Erythroblast (primary cell): ENCODE measurements at regions not wholly inside any gene's neighbourhood (a gene's known extent, or its start where the extent isn't known, plus 50 kb on each side); places are given as distances from the start of the nearest gene placed in this dataset.

ENCODE experiments used
- DNase-seq, 2 experiments: peaks; one replicate each; lab custom pipeline; 2025; lab: John Stamatoyannopoulos, UW
- GATA1 ChIP-seq: IDR thresholded peaks from 2 replicates; pipeline ENCODE4 v1.6.1; 2011; ENCODE audit warnings: low read depth, mild to moderate bottlenecking, control low read depth, low read length, moderate library complexity
- POLR2A ChIP-seq: IDR thresholded peaks from 2 replicates; pipeline ENCODE4 v1.6.1; 2011; ENCODE audit warnings: mild to moderate bottlenecking, low read length

- no peak for DNase-seq
- TF ChIP-seq GATA1 = no peak
- no peak for TF ChIP-seq POLR2A
These were observed 54.3 kb upstream of the MED13 start for GRCh38 chr17:62119373-62119772.
